ENCODE measurements at regions not wholly inside any gene's neighbourhood (a gene's known extent, or its start where the extent isn't known, plus 50 kb on each side); places are given as distances from the start of the nearest gene placed in this dataset.

DNA sequence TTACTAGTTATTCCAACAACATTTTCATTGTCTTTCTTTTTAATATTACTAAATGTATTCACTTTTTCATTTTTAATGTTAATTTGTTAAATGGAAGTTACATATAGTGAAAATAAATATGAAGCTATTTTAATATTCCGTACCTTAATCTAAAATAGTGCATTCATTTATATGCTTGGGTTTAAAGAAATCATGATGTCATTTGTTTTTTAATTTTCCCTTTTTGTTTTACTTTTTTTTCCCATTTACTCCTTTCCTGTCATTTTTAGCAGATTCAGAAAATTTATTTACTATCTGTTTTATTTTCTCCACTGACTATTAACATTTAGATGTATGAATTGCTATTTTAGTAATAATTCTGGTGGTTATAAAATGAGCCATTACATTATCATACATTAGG, 183.0 kb upstream of the CDH9 start:
- H4K20me1 ChIP-seq (replicated peaks; ENCODE audit: insufficient read depth): no peaks in the 10 kb centered on the region
- H3K4me1 ChIP-seq (ENCODE audit: insufficient read depth): no peaks in the 10 kb centered on the region
- ATAC-seq (no peak), DNase-seq (ENCODE audit: low spot score) (no peak)
- no peaks in the 10 kb centered on the region for H3K9me3 Mint-ChIP-seq
- no peaks in the 10 kb centered on the region for H3K36me3 ChIP-seq (ENCODE audit: insufficient read depth)
- H3K4me2 ChIP-seq: no peak overlapping the region
- H3K27me3 Mint-ChIP-seq (ENCODE audit: insufficient read depth, low read depth, poor library complexity): no peaks in the 10 kb centered on the region
- no peaks in the 10 kb centered on the region for H3F3A ChIP-seq (replicated peaks; ENCODE audit: low read depth)
- H3K27ac Mint-ChIP-seq: no peak overlapping the region
- TF ChIP-seq STAT1 (IDR thresholded peaks at IDR 0.05; ENCODE audit: unreplicated experiment) (no peak), POLR2AphosphoS5 (IDR thresholded peaks at IDR 0.05; ENCODE audit: low read depth) (no peak), ZNF331 (CRISPR knock-in tag; IDR thresholded peaks at IDR 0.05; ENCODE audit: low read depth) (no peak), NANOG (IDR thresholded peaks at IDR 0.05; ENCODE audit: borderline replicate concordance) (no peak), EZH2phosphoT487 (IDR thresholded peaks at IDR 0.05; ENCODE audit: unreplicated experiment) (no peak), EZH2 (IDR thresholded peaks at IDR 0.05; ENCODE audit: low read depth, unreplicated experiment) (no peak), CREB1 (CRISPR knock-in tag; IDR thresholded peaks at IDR 0.05; ENCODE audit: low read depth) (no peak), JUNB (IDR thresholded peaks at IDR 0.05; ENCODE audit: unreplicated experiment) (no peak), ZNF114 (CRISPR knock-in tag; IDR thresholded peaks at IDR 0.05) (no peak)
- TF ChIP-seq, protein P1, sequence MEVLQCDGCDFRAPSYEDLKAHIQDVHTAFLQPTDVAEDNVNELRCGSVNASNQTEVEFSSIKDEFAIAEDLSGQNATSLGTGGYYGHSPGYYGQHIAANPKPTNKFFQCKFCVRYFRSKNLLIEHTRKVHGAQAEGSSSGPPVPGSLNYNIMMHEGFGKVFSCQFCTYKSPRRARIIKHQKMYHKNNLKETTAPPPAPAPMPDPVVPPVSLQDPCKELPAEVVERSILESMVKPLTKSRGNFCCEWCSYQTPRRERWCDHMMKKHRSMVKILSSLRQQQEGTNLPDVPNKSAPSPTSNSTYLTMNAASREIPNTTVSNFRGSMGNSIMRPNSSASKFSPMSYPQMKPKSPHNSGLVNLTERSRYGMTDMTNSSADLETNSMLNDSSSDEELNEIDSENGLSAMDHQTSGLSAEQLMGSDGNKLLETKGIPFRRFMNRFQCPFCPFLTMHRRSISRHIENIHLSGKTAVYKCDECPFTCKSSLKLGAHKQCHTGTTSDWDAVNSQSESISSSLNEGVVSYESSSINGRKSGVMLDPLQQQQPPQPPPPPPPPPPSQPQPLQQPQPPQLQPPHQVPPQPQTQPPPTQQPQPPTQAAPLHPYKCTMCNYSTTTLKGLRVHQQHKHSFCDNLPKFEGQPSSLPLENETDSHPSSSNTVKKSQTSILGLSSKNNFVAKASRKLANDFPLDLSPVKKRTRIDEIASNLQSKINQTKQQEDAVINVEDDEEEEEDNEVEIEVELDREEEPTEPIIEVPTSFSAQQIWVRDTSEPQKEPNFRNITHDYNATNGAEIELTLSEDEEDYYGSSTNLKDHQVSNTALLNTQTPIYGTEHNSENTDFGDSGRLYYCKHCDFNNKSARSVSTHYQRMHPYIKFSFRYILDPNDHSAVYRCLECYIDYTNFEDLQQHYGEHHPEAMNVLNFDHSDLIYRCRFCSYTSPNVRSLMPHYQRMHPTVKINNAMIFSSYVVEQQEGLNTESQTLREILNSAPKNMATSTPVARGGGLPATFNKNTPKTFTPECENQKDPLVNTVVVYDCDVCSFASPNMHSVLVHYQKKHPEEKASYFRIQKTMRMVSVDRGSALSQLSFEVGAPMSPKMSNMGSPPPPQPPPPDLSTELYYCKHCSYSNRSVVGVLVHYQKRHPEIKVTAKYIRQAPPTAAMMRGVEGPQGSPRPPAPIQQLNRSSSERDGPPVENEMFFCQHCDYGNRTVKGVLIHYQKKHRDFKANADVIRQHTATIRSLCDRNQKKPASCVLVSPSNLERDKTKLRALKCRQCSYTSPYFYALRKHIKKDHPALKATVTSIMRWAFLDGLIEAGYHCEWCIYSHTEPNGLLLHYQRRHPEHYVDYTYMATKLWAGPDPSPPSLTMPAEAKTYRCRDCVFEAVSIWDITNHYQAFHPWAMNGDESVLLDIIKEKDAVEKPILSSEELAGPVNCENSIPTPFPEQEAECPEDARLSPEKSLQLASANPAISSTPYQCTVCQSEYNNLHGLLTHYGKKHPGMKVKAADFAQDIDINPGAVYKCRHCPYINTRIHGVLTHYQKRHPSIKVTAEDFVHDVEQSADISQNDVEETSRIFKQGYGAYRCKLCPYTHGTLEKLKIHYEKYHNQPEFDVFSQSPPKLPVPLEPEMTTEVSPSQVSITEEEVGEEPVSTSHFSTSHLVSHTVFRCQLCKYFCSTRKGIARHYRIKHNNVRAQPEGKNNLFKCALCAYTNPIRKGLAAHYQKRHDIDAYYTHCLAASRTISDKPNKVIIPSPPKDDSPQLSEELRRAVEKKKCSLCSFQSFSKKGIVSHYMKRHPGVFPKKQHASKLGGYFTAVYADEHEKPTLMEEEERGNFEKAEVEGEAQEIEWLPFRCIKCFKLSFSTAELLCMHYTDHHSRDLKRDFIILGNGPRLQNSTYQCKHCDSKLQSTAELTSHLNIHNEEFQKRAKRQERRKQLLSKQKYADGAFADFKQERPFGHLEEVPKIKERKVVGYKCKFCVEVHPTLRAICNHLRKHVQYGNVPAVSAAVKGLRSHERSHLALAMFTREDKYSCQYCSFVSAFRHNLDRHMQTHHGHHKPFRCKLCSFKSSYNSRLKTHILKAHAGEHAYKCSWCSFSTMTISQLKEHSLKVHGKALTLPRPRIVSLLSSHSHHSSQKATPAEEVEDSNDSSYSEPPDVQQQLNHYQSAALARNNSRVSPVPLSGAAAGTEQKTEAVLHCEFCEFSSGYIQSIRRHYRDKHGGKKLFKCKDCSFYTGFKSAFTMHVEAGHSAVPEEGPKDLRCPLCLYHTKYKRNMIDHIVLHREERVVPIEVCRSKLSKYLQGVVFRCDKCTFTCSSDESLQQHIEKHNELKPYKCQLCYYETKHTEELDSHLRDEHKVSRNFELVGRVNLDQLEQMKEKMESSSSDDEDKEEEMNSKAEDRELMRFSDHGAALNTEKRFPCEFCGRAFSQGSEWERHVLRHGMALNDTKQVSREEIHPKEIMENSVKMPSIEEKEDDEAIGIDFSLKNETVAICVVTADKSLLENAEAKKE (CRISPR knock-in tag; IDR thresholded peaks at IDR 0.05): no peak
- TF ChIP-seq, protein P2, sequence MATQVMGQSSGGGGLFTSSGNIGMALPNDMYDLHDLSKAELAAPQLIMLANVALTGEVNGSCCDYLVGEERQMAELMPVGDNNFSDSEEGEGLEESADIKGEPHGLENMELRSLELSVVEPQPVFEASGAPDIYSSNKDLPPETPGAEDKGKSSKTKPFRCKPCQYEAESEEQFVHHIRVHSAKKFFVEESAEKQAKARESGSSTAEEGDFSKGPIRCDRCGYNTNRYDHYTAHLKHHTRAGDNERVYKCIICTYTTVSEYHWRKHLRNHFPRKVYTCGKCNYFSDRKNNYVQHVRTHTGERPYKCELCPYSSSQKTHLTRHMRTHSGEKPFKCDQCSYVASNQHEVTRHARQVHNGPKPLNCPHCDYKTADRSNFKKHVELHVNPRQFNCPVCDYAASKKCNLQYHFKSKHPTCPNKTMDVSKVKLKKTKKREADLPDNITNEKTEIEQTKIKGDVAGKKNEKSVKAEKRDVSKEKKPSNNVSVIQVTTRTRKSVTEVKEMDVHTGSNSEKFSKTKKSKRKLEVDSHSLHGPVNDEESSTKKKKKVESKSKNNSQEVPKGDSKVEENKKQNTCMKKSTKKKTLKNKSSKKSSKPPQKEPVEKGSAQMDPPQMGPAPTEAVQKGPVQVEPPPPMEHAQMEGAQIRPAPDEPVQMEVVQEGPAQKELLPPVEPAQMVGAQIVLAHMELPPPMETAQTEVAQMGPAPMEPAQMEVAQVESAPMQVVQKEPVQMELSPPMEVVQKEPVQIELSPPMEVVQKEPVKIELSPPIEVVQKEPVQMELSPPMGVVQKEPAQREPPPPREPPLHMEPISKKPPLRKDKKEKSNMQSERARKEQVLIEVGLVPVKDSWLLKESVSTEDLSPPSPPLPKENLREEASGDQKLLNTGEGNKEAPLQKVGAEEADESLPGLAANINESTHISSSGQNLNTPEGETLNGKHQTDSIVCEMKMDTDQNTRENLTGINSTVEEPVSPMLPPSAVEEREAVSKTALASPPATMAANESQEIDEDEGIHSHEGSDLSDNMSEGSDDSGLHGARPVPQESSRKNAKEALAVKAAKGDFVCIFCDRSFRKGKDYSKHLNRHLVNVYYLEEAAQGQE (IDR thresholded peaks at IDR 0.05; ENCODE audit: unreplicated experiment): no peak
- TF ChIP-seq, protein P3, sequence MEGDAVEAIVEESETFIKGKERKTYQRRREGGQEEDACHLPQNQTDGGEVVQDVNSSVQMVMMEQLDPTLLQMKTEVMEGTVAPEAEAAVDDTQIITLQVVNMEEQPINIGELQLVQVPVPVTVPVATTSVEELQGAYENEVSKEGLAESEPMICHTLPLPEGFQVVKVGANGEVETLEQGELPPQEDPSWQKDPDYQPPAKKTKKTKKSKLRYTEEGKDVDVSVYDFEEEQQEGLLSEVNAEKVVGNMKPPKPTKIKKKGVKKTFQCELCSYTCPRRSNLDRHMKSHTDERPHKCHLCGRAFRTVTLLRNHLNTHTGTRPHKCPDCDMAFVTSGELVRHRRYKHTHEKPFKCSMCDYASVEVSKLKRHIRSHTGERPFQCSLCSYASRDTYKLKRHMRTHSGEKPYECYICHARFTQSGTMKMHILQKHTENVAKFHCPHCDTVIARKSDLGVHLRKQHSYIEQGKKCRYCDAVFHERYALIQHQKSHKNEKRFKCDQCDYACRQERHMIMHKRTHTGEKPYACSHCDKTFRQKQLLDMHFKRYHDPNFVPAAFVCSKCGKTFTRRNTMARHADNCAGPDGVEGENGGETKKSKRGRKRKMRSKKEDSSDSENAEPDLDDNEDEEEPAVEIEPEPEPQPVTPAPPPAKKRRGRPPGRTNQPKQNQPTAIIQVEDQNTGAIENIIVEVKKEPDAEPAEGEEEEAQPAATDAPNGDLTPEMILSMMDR (conservative IDR thresholded peaks at IDR 0.05; ENCODE audit: low read depth in 2 of 2): no peak
- TF ChIP-seq, protein P4, sequence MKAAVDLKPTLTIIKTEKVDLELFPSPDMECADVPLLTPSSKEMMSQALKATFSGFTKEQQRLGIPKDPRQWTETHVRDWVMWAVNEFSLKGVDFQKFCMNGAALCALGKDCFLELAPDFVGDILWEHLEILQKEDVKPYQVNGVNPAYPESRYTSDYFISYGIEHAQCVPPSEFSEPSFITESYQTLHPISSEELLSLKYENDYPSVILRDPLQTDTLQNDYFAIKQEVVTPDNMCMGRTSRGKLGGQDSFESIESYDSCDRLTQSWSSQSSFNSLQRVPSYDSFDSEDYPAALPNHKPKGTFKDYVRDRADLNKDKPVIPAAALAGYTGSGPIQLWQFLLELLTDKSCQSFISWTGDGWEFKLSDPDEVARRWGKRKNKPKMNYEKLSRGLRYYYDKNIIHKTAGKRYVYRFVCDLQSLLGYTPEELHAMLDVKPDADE (IDR thresholded peaks at IDR 0.05): no peak
- H3K36me3 Mint-ChIP-seq (ENCODE audit: low read depth): no peaks in the 10 kb centered on the region
- no peak overlapping the region for H2AFZ ChIP-seq
- no peaks in the 10 kb centered on the region for H3K4me1 Mint-ChIP-seq
- no peak overlapping the region for H3K4me3 Mint-ChIP-seq
- H3K79me2 ChIP-seq (replicated peaks; ENCODE audit: insufficient read depth): no peaks in the 10 kb centered on the region
- H3K9me2 ChIP-seq (ENCODE audit: insufficient read depth): no peaks in the 10 kb centered on the region
- no peaks in the 10 kb centered on the region for H3K27me3 ChIP-seq (ENCODE audit: insufficient read depth)
- H3K27ac ChIP-seq (ENCODE audit: low read depth): no peak overlapping the region
- H3K4me3 ChIP-seq: no peak overlapping the region

Measured in GM23338 (cell line).